H1 (cell line): ENCODE measurements at regions not wholly inside any gene's neighbourhood (a gene's known extent, or its start where the extent isn't known, plus 50 kb on each side); places are given as distances from the start of the nearest gene placed in this dataset.

ENCODE experiments used
- CTCF ChIA-PET: fragments of 300-600 bp; sonication (Branson Sonifier 250); formaldehyde crosslinking; loops from one replicate; lab custom pipeline; 2021; ENCODE audit not compliant: partially characterized antibody; lab: Charles Lee
- POLR2A ChIA-PET: fragments of 300-600 bp; sonication (Branson Sonifier 250); formaldehyde crosslinking; loops from one replicate; lab custom pipeline; 2021; ENCODE audit warnings: inconsistent platforms; ENCODE audit not compliant: partially characterized antibody; lab: Charles Lee
- DNase-seq, 2 experiments: peaks; one replicate each; pipeline versions ENCODE4 v3.0.0 to v3.0.0-alpha.2; 2010 to 2022; ENCODE audit warnings: low spot score in 2 of 2, low read depth in 1 of 2, mixed read lengths in 1 of 2
- FAIRE-seq: peaks from 2 replicates; lab custom pipeline; 2011; peaks lifted over from hg19 to GRCh38; lab: Jason Lieb, UNC
- H2AFZ ChIP-seq: 2 replicates; pipeline ENCODE4 v1.8.1; 2012; ENCODE audit warnings: low read length, inconsistent platforms
- H2AK5ac ChIP-seq: 2 replicates; pipeline ENCODE4 v1.6.1; 2013; ENCODE audit warnings: low read depth, low read length
- H2BK120ac ChIP-seq: replicated peaks from 2 replicates; pipeline ENCODE3; 2013; ENCODE audit warnings: low read depth, low read length, inconsistent platforms
- H2BK12ac ChIP-seq: 2 replicates; pipeline ENCODE4 v1.6.1; 2013; ENCODE audit warnings: low read depth, low read length
- H2BK15ac ChIP-seq: 2 replicates; pipeline ENCODE4 v1.6.1; 2013; ENCODE audit warnings: low read length
- H2BK20ac ChIP-seq: 2 replicates; pipeline ENCODE4 v1.6.1; 2013; ENCODE audit warnings: low read length
- H2BK5ac ChIP-seq: 2 replicates; pipeline ENCODE4 v1.6.1; 2013; ENCODE audit warnings: low read depth, low read length
- H3K14ac ChIP-seq: 2 replicates; pipeline ENCODE4 v1.6.1; 2013; ENCODE audit warnings: inconsistent platforms; ENCODE audit not compliant: insufficient read length
- H3K18ac ChIP-seq: 2 replicates; pipeline ENCODE4 v1.6.1; 2013; ENCODE audit warnings: low read length; ENCODE audit errors: extremely low read depth
- H3K23ac ChIP-seq: 2 replicates; pipeline ENCODE4 v1.6.1; 2013; ENCODE audit warnings: inconsistent platforms; ENCODE audit not compliant: insufficient read length
- H3K23me2 ChIP-seq: 2 replicates; pipeline ENCODE4 v1.6.1; 2013; ENCODE audit warnings: low read depth, low read length
- H3K27ac ChIP-seq: 2 replicates; pipeline ENCODE4 v1.6.1; 2011; ENCODE audit warnings: low read depth, low read length, inconsistent platforms
- H3K27me3 ChIP-seq, 4 experiments: replicated peaks in 1 of 4; 1 replicate in 1 of 4; 2 replicates in 3 of 4; pipeline versions ENCODE4 v1.6.1 to v1.8.1; 2011 to 2013; ENCODE audit warnings: low read length in 3 of 4, mild to moderate bottlenecking in 3 of 4, inconsistent platforms in 2 of 4, mixed read lengths in 2 of 4, moderate library complexity in 1 of 4; ENCODE audit not compliant: control insufficient read depth in 3 of 4, insufficient read depth in 3 of 4; ENCODE audit errors: extremely low read depth in 1 of 4
- H3K36me3 ChIP-seq, 4 experiments: 2 replicates each; pipeline versions ENCODE4 v1.6.1 to v1.8.1; 2011 to 2013; ENCODE audit warnings: mild to moderate bottlenecking in 4 of 4, low read length in 3 of 4, moderate library complexity in 2 of 4, control low read depth in 1 of 4, inconsistent platforms in 1 of 4; ENCODE audit not compliant: insufficient read depth in 4 of 4, control insufficient read depth in 2 of 4
- H3K4ac ChIP-seq: replicated peaks from 2 replicates; pipeline ENCODE3; 2013; ENCODE audit warnings: low read length, low read depth, mixed read lengths, inconsistent platforms; ENCODE audit not compliant: insufficient read length
- H3K4me1 ChIP-seq, 4 experiments: replicated peaks in 1 of 4; 1 replicate in 1 of 4; 2 replicates in 3 of 4; pipeline versions ENCODE4 v1.6.1 to v1.8.1; 2011 to 2013; ENCODE audit warnings: low read length in 3 of 4, inconsistent platforms in 2 of 4, mixed read lengths in 1 of 4; ENCODE audit not compliant: insufficient read depth in 4 of 4, control insufficient read depth in 3 of 4
- H3K4me2 ChIP-seq, 2 experiments: 2 replicates each; pipeline versions ENCODE4 v1.6.1 to v1.8.1; 2011 to 2013; ENCODE audit warnings: low read depth in 2 of 2, low read length in 2 of 2, control low read depth in 1 of 2, inconsistent platforms in 1 of 2, mild to moderate bottlenecking in 1 of 2; ENCODE audit not compliant: insufficient read depth in 1 of 2
- H3K4me3 ChIP-seq, 4 experiments: fragments of 200-600, 300-600 bp in 1 of 4; sonication (generic), shearing (Covaris generic), sonication (Bioruptor Twin) in 1 of 4; 2 replicates each; pipeline versions ENCODE4 v1.5.1 to v1.8.1; 2011 to 2016; ENCODE audit warnings: low read length in 4 of 4, low read depth in 3 of 4, control low read depth in 2 of 4, inconsistent platforms in 2 of 4, mild to moderate bottlenecking in 2 of 4, mixed read lengths in 1 of 4, moderate library complexity in 1 of 4; ENCODE audit not compliant: insufficient read depth in 2 of 4; ENCODE audit errors: extremely low read depth in 1 of 4
- H3K56ac ChIP-seq: replicated peaks from 2 replicates; pipeline ENCODE3; 2013; ENCODE audit warnings: low read depth, mild to moderate bottlenecking, mixed read lengths, low read length, inconsistent platforms; ENCODE audit not compliant: insufficient read length
- H3K79me1 ChIP-seq: 2 replicates; pipeline ENCODE4 v1.6.1; 2013; ENCODE audit warnings: low read depth, low read length, control low read depth
- H3K79me2 ChIP-seq, 2 experiments: 2 replicates each; pipeline versions ENCODE4 v1.6.1 to v1.8.1; 2012 to 2013; ENCODE audit warnings: low read length in 2 of 2, mild to moderate bottlenecking in 2 of 2, inconsistent platforms in 1 of 2; ENCODE audit not compliant: insufficient read depth in 2 of 2, control insufficient read depth in 1 of 2
- H3K9ac ChIP-seq, 4 experiments: replicated peaks in 1 of 4; 1 replicate in 1 of 4; 2 replicates in 3 of 4; pipeline versions ENCODE4 v1.6.1 to v1.8.1; 2011 to 2013; ENCODE audit warnings: low read depth in 3 of 4, low read length in 3 of 4, control low read depth in 2 of 4, mild to moderate bottlenecking in 2 of 4, moderate library complexity in 2 of 4, inconsistent platforms in 1 of 4; ENCODE audit errors: extremely low read depth in 1 of 4
- H3K9me3 ChIP-seq, 2 experiments: 2 replicates each; pipeline versions ENCODE4 v1.6.1 to v1.8.1; 2012 to 2013; ENCODE audit warnings: mild to moderate bottlenecking in 2 of 2, moderate library complexity in 2 of 2, control low read depth in 1 of 2, inconsistent platforms in 1 of 2, low read depth in 1 of 2, low read length in 1 of 2, mixed read lengths in 1 of 2; ENCODE audit not compliant: insufficient read depth in 2 of 2
- H4K20me1 ChIP-seq, 2 experiments: replicated peaks in 1 of 2; 2 replicates each; pipeline versions ENCODE3 to v1.8.1; 2011 to 2013; ENCODE audit warnings: inconsistent platforms in 2 of 2, low read length in 2 of 2, mild to moderate bottlenecking in 1 of 2; ENCODE audit not compliant: insufficient read depth in 2 of 2, control insufficient read depth in 1 of 2
- H4K5ac ChIP-seq: 2 replicates; pipeline ENCODE4 v1.6.1; 2013; ENCODE audit warnings: low read length, low read depth, mixed read lengths, inconsistent platforms; ENCODE audit not compliant: insufficient read length
- H4K8ac ChIP-seq: 2 replicates; pipeline ENCODE4 v1.8.0; 2013; ENCODE audit warnings: mild to moderate bottlenecking, moderate library complexity, low read length, inconsistent platforms; ENCODE audit not compliant: insufficient read depth; ENCODE audit errors: extremely low read depth
- H4K91ac ChIP-seq: replicated peaks from 2 replicates; pipeline ENCODE3; 2013; ENCODE audit warnings: low read length, mixed read lengths, inconsistent platforms; ENCODE audit not compliant: insufficient read length
- BCL11A ChIP-seq, 2 experiments: IDR thresholded peaks; one replicate each; pipeline ENCODE4 v1.6.1; 2011; ENCODE audit warnings: low read depth in 2 of 2, low read length in 2 of 2, mild to moderate bottlenecking in 2 of 2
- CEBPB ChIP-seq: IDR thresholded peaks from 2 replicates; pipeline ENCODE4 v1.6.1; 2012; ENCODE audit warnings: low read depth, low read length
- CHD2 ChIP-seq: IDR thresholded peaks from 2 replicates; pipeline ENCODE4 v1.6.1; 2012; ENCODE audit warnings: low read length, improper control_type of control experiment
- E2F6 ChIP-seq: IDR thresholded peaks from 2 replicates; pipeline ENCODE4 v1.6.1; 2012; ENCODE audit warnings: inconsistent platforms
- KDM1A ChIP-seq: fragments of 200-600, 300-600 bp; sonication (generic); IDR thresholded peaks from 2 replicates; pipeline ENCODE4 v1.7.1; 2016; ENCODE audit warnings: mild to moderate bottlenecking, low read length, borderline replicate concordance
- PHF8 ChIP-seq: fragments of 200-600 bp; sonication (generic); conservative IDR thresholded peaks from 2 replicates; pipeline ENCODE4 v1.7.1; 2012; ENCODE audit warnings: low read depth, mild to moderate bottlenecking, inconsistent platforms, low read length, moderate library complexity
- RFX5 ChIP-seq: IDR thresholded peaks from 2 replicates; pipeline ENCODE4 v1.6.1; 2011; ENCODE audit warnings: low read depth, low read length, improper control_type of control experiment, borderline replicate concordance
- SRF ChIP-seq: IDR thresholded peaks from 2 replicates; pipeline ENCODE4 v1.6.1; 2011; ENCODE audit warnings: mild to moderate bottlenecking, low read depth, low read length, moderate library complexity
- TAF1 ChIP-seq: IDR thresholded peaks from 2 replicates; pipeline ENCODE4 v1.6.1; 2011; ENCODE audit warnings: mild to moderate bottlenecking, low read depth, low read length
- WGBS, 2 experiments: shearing (Covaris generic) in 1 of 2; methylation state at CpG; one replicate each; pipeline versions ENCODE4 v1.1.6 to v1.1.7; 2013 to 2015; ENCODE audit warnings: low lambda C conversion rate in 2 of 2, mixed read lengths in 2 of 2, inconsistent platforms in 1 of 2, low coverage in 1 of 2, missing lambda C conversion rate in 1 of 2; ENCODE audit not compliant: insufficient replicate concordance in 2 of 2, insufficient coverage in 1 of 2, insufficient read length in 1 of 2; ENCODE audit errors: extremely low coverage in 1 of 2, missing lambda C conversion rate in 1 of 2; 5-methylcytosine and 5-hydroxymethylcytosine counted together

DNA sequence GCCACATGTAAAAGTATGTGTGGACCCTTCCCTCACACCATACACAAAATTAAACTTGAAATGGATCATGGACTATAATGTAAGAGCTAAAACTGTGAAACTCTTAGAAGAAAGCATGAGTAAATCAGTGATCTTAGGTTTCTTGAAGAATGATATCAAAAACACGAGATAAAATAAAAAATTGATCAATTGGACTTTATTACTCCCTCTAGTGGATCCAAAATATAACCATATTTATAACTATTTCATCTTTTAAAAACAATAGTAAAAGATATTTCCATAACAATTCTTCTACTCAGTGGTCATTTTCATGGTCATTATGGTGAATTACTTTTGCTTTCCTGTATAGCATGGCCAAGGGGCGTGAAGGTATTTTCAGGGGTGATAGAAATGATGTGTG is 174.6 kb upstream of the LSM14A start:
- H3K23ac ChIP-seq: no peak overlapping the region
- 98% methylated on average over 2 of the region's 2 CpGs; no CpG with 5 or more reads in 1 of the 2 experiments for WGBS, 2 experiments
- H2BK120ac ChIP-seq: no peak overlapping the region
- H2BK12ac ChIP-seq: no peak overlapping the region
- H3K14ac ChIP-seq: no peak overlapping the region
- no peak overlapping the region for H2AK5ac ChIP-seq
- no peaks in the 10 kb centered on the region for H3K79me2 ChIP-seq
- H4K20me1 ChIP-seq: no peaks in the 10 kb centered on the region
- H3K4me1 ChIP-seq: no peaks in the 10 kb centered on the region
- no peak overlapping the region for H3K4ac ChIP-seq
- no peak overlapping the region for H4K5ac ChIP-seq
- H3K79me1 ChIP-seq: no peaks in the 10 kb centered on the region
- no peak overlapping the region for H3K27ac ChIP-seq
- H3K4me2 ChIP-seq: no peak overlapping the region
- ChIA-PET POLR2A (no interaction called here), CTCF (interaction anchor here (0.8 to 1.8 kb wide), 12 partner anchors 9 to 219 kb away, joined by 3 to 6 read pairs (median 4); no protein-coding TSS in a partner anchor)
- no peak for FAIRE-seq
- no peak overlapping the region for H2BK5ac ChIP-seq
- no peak overlapping the region for H3K18ac ChIP-seq
- no peak overlapping the region for H3K4me3 ChIP-seq
- no peak overlapping the region for H2AFZ ChIP-seq
- H3K36me3 ChIP-seq: no peaks in the 10 kb centered on the region
- H3K56ac ChIP-seq: no peak overlapping the region
- no peak for DNase-seq
- H4K8ac ChIP-seq: no peak overlapping the region
- no peak overlapping the region for H4K91ac ChIP-seq
- no peak overlapping the region for H2BK20ac ChIP-seq
- TF ChIP-seq BCL11A (IDR thresholded peaks at IDR 0.05; ENCODE audit: low read depth in 2 of 2, low read length in 2 of 2): no peak
- TF ChIP-seq E2F6: no peak
- TF ChIP-seq TAF1: no peak
- TF ChIP-seq CEBPB: no peak
- TF ChIP-seq CHD2: no peak
- no peak for TF ChIP-seq RFX5
- TF ChIP-seq PHF8: no peak
- TF ChIP-seq KDM1A: no peak
- no peak for TF ChIP-seq SRF
- H2BK15ac ChIP-seq: no peak overlapping the region
- no peaks in the 10 kb centered on the region for H3K27me3 ChIP-seq
- no peaks in the 10 kb centered on the region for H3K9me3 ChIP-seq
- no peaks in the 10 kb centered on the region for H3K23me2 ChIP-seq
- no peak overlapping the region for H3K9ac ChIP-seq
